ENCODE measurements at regions not wholly inside any gene's neighbourhood (a gene's known extent, or its start where the extent isn't known, plus 50 kb on each side); places are given as distances from the start of the nearest gene placed in this dataset.
A peak's percentile ranks its signal among the peaks of the same experiment; 100 is the strongest.

DNA sequence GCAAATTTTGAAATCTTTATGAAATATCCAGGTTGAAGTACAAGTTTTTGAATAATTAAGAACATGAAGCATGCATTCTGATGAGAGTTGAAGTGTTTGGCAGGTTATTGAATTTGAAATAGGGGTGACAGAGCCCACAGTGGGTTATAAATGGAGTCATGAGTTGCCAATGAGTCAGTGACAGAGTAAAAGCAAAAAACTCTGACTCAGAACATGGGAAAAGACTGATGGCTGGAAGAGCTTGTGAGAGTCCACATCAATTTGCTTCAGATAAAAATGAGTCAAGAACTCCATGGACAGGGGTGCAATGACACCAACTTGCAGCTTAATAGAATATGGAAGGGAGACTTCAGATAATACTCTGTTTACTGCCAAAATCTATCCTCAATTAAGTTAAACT, 105.3 kb downstream of the SLC6A15 start:
- H3K4me3 ChIP-seq (replicated peaks; ENCODE audit: low read depth, low read length) = no peak overlapping the region
- TF ChIP-seq, protein P1, sequence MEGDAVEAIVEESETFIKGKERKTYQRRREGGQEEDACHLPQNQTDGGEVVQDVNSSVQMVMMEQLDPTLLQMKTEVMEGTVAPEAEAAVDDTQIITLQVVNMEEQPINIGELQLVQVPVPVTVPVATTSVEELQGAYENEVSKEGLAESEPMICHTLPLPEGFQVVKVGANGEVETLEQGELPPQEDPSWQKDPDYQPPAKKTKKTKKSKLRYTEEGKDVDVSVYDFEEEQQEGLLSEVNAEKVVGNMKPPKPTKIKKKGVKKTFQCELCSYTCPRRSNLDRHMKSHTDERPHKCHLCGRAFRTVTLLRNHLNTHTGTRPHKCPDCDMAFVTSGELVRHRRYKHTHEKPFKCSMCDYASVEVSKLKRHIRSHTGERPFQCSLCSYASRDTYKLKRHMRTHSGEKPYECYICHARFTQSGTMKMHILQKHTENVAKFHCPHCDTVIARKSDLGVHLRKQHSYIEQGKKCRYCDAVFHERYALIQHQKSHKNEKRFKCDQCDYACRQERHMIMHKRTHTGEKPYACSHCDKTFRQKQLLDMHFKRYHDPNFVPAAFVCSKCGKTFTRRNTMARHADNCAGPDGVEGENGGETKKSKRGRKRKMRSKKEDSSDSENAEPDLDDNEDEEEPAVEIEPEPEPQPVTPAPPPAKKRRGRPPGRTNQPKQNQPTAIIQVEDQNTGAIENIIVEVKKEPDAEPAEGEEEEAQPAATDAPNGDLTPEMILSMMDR (IDR thresholded peaks at IDR 0.05; ENCODE audit: low read length, missing control alignments) = no peak
- DNase-seq (ENCODE audit: low read depth) = no peak

DNA sequence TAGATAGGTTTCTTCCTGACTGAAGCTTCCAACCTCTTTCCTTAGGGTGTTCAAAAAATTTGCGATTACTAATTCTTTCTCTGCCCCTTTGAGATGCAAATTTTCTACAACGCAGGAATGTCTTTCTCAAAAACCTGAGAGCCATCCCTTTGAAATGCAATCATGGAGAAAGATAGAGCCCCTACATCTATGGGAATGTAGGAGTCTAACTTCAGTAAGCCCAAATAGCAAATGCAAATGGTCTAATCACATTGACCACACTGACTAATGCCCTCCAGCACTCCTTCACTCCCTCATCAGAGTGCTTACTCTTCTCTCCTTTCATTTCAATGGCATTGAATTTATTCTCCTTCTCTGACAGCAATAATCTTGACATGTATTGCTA, 107.1 kb downstream of the SLC6A15 start:
- H3K4me3 ChIP-seq (replicated peaks; ENCODE audit: low read depth, low read length) = no peak overlapping the region
- TF ChIP-seq, protein P1 (IDR thresholded peaks at IDR 0.05; ENCODE audit: low read length, missing control alignments) = no peak
- no peak for DNase-seq (ENCODE audit: low read depth)

DNA sequence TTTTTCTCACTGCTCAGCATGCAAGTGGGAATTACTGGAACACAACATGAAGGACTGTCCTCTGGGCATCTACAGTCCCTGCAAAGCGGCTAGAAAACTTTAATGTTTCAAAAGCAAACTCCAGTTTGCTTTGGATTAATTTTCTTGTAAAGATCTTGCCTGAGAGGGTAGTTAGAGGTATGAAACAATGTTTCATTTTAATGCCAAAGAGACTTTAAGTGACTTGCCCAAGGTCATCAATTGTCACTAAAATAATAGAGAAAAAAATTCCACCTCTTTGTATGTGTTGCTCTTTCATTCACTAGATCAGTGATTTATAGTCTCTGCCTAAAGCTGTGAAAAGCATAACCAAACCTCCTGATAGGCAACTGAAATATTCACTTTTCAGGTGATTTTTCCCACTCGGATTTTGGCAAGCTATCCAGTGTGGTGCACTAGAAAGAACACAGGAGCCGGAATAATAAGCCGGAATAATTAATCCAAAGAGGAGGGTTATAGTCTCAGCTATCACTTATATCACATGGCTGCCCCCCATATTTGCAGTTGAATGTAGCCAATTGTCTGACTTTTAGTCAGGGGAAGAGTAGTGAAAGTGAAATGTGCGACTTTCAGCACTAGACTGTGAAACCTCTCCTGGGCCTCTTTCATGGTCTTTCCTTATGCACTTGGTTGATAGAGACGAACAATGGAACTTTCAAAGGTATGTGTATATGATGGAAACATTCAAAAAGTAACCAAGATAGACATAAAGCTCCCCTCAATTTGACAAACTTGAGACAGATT, 107.7 kb downstream of the SLC6A15 start:
- TF ChIP-seq, protein P1 (IDR thresholded peaks at IDR 0.05; ENCODE audit: low read length, missing control alignments) = no peak
- DNase-seq (ENCODE audit: low read depth) = no peak

DNA sequence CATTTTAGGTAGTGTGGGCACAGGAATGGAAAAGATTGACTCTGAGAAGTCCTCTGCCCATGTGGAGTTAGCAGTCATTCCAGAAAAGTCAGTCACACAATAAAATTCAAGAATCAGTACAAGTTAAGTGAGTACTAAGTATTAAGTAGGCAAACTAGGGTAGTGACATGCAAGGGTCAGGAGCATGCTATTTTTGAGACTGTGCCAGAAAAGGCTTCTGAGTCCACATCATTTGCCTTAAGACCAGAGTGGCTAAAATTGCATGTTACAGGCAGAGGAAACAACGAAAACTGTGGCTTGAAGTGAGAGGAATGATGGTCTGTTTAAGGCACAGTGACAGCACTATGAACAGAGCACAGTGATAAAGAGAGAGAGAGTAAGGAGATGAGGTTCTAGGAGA, 108.9 kb downstream of the SLC6A15 start:
- TF ChIP-seq, protein P1 (IDR thresholded peaks at IDR 0.05; ENCODE audit: low read length, missing control alignments) = no peak
- H3K4me3 ChIP-seq (replicated peaks; ENCODE audit: low read depth, low read length) = no peak overlapping the region
- DNase-seq (ENCODE audit: low read depth) = peak; percentile 4

More for the DNA sequence above, 107.7 kb downstream of the SLC6A15 start:
- H3K4me3 ChIP-seq (replicated peaks; ENCODE audit: low read depth, low read length) = no peak overlapping the region

DNA sequence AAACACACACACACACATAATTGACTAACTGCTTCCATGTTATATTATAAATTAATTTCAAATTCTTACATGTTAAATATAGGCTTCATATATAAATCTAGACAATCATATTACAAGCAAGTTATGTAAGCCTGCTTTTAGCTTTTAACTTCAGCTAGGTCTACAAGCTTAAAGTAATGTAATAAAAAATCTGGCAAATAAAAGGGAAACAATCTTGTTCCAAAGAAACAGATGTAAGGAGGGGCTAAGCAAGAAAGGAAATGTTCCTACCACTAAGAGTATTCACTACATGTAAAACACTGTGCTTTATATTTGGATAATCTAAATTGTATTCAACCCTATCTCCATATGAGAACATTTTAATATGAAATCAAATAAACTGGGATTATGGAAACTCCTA, 110.4 kb downstream of the SLC6A15 start:
- no peak overlapping the region for H3K4me3 ChIP-seq (replicated peaks; ENCODE audit: low read depth, low read length)
- TF ChIP-seq, protein P1 (IDR thresholded peaks at IDR 0.05; ENCODE audit: low read length, missing control alignments) = no peak
- no peak for DNase-seq (ENCODE audit: low read depth)

DNA sequence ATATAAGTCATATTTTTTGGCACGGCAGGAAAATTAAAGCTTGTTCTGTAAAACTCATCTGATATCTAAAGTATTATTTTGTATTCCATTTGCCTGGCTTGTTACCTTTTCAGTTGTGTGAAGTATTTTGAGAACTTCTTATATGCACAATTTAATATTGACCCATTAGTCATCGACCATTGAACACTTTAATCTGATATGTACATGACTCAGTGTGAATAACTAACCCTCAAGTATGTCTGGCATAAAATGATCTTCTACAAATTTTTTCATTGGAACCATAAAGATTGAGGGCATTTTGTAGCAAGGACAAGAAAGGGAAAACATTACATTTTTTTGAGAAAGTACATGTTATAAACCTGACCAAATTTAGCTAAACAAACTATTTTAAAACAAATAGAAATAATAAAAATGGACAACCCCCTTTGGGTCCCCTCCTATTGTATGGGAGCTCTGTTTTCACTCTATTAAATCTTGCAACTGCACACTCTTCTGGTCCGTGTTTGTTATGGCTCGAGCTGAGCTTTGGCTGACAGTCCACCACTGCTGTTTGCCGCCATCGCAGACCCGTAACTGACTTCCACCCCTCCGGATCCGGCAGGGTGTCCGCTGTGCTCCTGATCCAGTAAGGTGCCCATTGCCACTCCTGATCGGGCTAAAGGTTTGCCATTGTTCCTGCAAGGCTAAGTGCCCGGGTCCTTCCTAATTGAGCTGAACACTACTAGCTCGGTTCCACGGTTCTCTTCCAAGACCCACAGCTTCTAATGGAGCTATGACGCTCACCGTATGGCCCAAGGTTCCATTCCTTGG, 118.8 kb downstream of the SLC6A15 start:
- H3K4me3 ChIP-seq (replicated peaks; ENCODE audit: low read depth, low read length) = no peak overlapping the region
- peak; percentile 17 for DNase-seq (ENCODE audit: low read depth)
- TF ChIP-seq, protein P1 (IDR thresholded peaks at IDR 0.05; ENCODE audit: low read length, missing control alignments) = no peak
